ENCODE measurements at regions not wholly inside any gene's neighbourhood (a gene's known extent, or its start where the extent isn't known, plus 50 kb on each side); places are given as distances from the start of the nearest gene placed in this dataset.

- H3K4me1 ChIP-seq (ENCODE audit: control insufficient read depth in 5 of 5, insufficient read depth in 5 of 5, low read length in 5 of 5): peaks cover 0 to 13% (median 4%) of the 10 kb centered on the region in 5 donors
- H3K9ac ChIP-seq (ENCODE audit: low read length in 5 of 5): no peak overlapping the region
- H3K27me3 ChIP-seq (ENCODE audit: control insufficient read depth in 5 of 5, insufficient read depth in 4 of 5, low read length in 5 of 5): no peaks in the 10 kb centered on the region
- H3K27ac ChIP-seq (ENCODE audit: low read depth, low read length): no peak overlapping the region
- H3K4me3 ChIP-seq (ENCODE audit: low read depth in 1 of 5, low read length in 5 of 5): no peak overlapping the region
- H3K9me3 ChIP-seq (ENCODE audit: control insufficient read depth in 5 of 5, low read length in 5 of 5): no peaks in the 10 kb centered on the region
- H3K36me3 ChIP-seq (ENCODE audit: control insufficient read depth in 5 of 5, insufficient read depth in 5 of 5, low read length in 5 of 5): no peaks in the 10 kb centered on the region
Observed at GRCh38 chr2:220166616-220167015, 539.2 kb downstream of the SLC4A3 start.

GRCh38 chr2:220167956-220168355 lies 540.5 kb downstream of the SLC4A3 start:
- no peaks in the 10 kb centered on the region for H3K27me3 ChIP-seq (ENCODE audit: control insufficient read depth in 5 of 5, insufficient read depth in 4 of 5, low read length in 5 of 5)
- no peaks in the 10 kb centered on the region for H3K36me3 ChIP-seq (ENCODE audit: control insufficient read depth in 5 of 5, insufficient read depth in 5 of 5, low read length in 5 of 5)
- no peak overlapping the region for H3K9ac ChIP-seq (ENCODE audit: low read length in 5 of 5)
- peaks cover 0 to 4% (median 0%) of the 10 kb centered on the region in 5 donors for H3K4me1 ChIP-seq (ENCODE audit: control insufficient read depth in 5 of 5, insufficient read depth in 5 of 5, low read length in 5 of 5)
- no peaks in the 10 kb centered on the region for H3K9me3 ChIP-seq (ENCODE audit: control insufficient read depth in 5 of 5, low read length in 5 of 5)
- no peak overlapping the region for H3K27ac ChIP-seq (ENCODE audit: low read depth, low read length)
- H3K4me3 ChIP-seq (ENCODE audit: low read depth in 1 of 5, low read length in 5 of 5): no peak overlapping the region

- no peak overlapping the region for H3K4me3 ChIP-seq (ENCODE audit: low read depth in 1 of 5, low read length in 5 of 5)
- no peaks in the 10 kb centered on the region for H3K36me3 ChIP-seq (ENCODE audit: control insufficient read depth in 5 of 5, insufficient read depth in 5 of 5, low read length in 5 of 5)
- no peaks in the 10 kb centered on the region for H3K27me3 ChIP-seq (ENCODE audit: control insufficient read depth in 5 of 5, insufficient read depth in 4 of 5, low read length in 5 of 5)
- peaks cover 0 to 4% (median 0%) of the 10 kb centered on the region in 5 donors for H3K4me1 ChIP-seq (ENCODE audit: control insufficient read depth in 5 of 5, insufficient read depth in 5 of 5, low read length in 5 of 5)
- H3K27ac ChIP-seq (ENCODE audit: low read depth, low read length): no peak overlapping the region
- no peak overlapping the region for H3K9ac ChIP-seq (ENCODE audit: low read length in 5 of 5)
- no peaks in the 10 kb centered on the region for H3K9me3 ChIP-seq (ENCODE audit: control insufficient read depth in 5 of 5, low read length in 5 of 5)
Observed at GRCh38 chr2:220168891-220169546, 541.6 kb downstream of the SLC4A3 start.

- Histone ChIP-seq H3K36me3 (ENCODE audit: control insufficient read depth in 5 of 5, insufficient read depth in 5 of 5, low read length in 5 of 5) (no peaks in the 10 kb centered on the region), H3K4me1 (ENCODE audit: control insufficient read depth in 5 of 5, insufficient read depth in 5 of 5, low read length in 5 of 5) (no peaks in the 10 kb centered on the region), H3K9ac (ENCODE audit: low read length in 5 of 5) (no peak overlapping the region), H3K27ac (ENCODE audit: low read depth, low read length) (no peak overlapping the region), H3K27me3 (ENCODE audit: control insufficient read depth in 5 of 5, insufficient read depth in 4 of 5, low read length in 5 of 5) (no peaks in the 10 kb centered on the region), H3K9me3 (ENCODE audit: control insufficient read depth in 5 of 5, low read length in 5 of 5) (no peaks in the 10 kb centered on the region), H3K4me3 (ENCODE audit: low read depth in 1 of 5, low read length in 5 of 5) (no peak overlapping the region)
Observed at GRCh38 chr2:220174826-220175225, 547.4 kb downstream of the SLC4A3 start.

GRCh38 chr2:220175967-220176366 lies 548.5 kb downstream of the SLC4A3 start:
- H3K4me3 ChIP-seq (ENCODE audit: low read depth in 1 of 5, low read length in 5 of 5): no peak overlapping the region
- no peaks in the 10 kb centered on the region for H3K27me3 ChIP-seq (ENCODE audit: control insufficient read depth in 5 of 5, insufficient read depth in 4 of 5, low read length in 5 of 5)
- no peaks in the 10 kb centered on the region for H3K9me3 ChIP-seq (ENCODE audit: control insufficient read depth in 5 of 5, low read length in 5 of 5)
- H3K4me1 ChIP-seq (ENCODE audit: control insufficient read depth in 5 of 5, insufficient read depth in 5 of 5, low read length in 5 of 5): no peaks in the 10 kb centered on the region
- no peak overlapping the region for H3K27ac ChIP-seq (ENCODE audit: low read depth, low read length)
- H3K9ac ChIP-seq (ENCODE audit: low read length in 5 of 5): no peak overlapping the region
- no peaks in the 10 kb centered on the region for H3K36me3 ChIP-seq (ENCODE audit: control insufficient read depth in 5 of 5, insufficient read depth in 5 of 5, low read length in 5 of 5)

GRCh38 chr2:220178991-220179695 lies 551.7 kb downstream of the SLC4A3 start:
- Histone ChIP-seq H3K9ac (ENCODE audit: low read length in 5 of 5) (no peak overlapping the region), H3K36me3 (ENCODE audit: control insufficient read depth in 5 of 5, insufficient read depth in 5 of 5, low read length in 5 of 5) (no peaks in the 10 kb centered on the region), H3K9me3 (ENCODE audit: control insufficient read depth in 5 of 5, low read length in 5 of 5) (no peaks in the 10 kb centered on the region), H3K27ac (ENCODE audit: low read depth, low read length) (no peak overlapping the region), H3K4me1 (ENCODE audit: control insufficient read depth in 5 of 5, insufficient read depth in 5 of 5, low read length in 5 of 5) (no peaks in the 10 kb centered on the region), H3K27me3 (ENCODE audit: control insufficient read depth in 5 of 5, insufficient read depth in 4 of 5, low read length in 5 of 5) (no peaks in the 10 kb centered on the region), H3K4me3 (ENCODE audit: low read depth in 1 of 5, low read length in 5 of 5) (no peak overlapping the region)

GRCh38 chr2:220181165-220181564 lies 553.7 kb downstream of the SLC4A3 start:
- Histone ChIP-seq H3K4me3 (ENCODE audit: low read depth in 1 of 5, low read length in 5 of 5) (no peak overlapping the region), H3K4me1 (ENCODE audit: control insufficient read depth in 5 of 5, insufficient read depth in 5 of 5, low read length in 5 of 5) (no peaks in the 10 kb centered on the region), H3K9ac (ENCODE audit: low read length in 5 of 5) (no peak overlapping the region), H3K36me3 (ENCODE audit: control insufficient read depth in 5 of 5, insufficient read depth in 5 of 5, low read length in 5 of 5) (no peaks in the 10 kb centered on the region), H3K27ac (ENCODE audit: low read depth, low read length) (no peak overlapping the region), H3K9me3 (ENCODE audit: control insufficient read depth in 5 of 5, low read length in 5 of 5) (no peaks in the 10 kb centered on the region), H3K27me3 (ENCODE audit: control insufficient read depth in 5 of 5, insufficient read depth in 4 of 5, low read length in 5 of 5) (no peaks in the 10 kb centered on the region)

GRCh38 chr2:220182790-220183189 lies 555.4 kb downstream of the SLC4A3 start:
- H3K9me3 ChIP-seq (ENCODE audit: control insufficient read depth in 5 of 5, low read length in 5 of 5): no peaks in the 10 kb centered on the region

GRCh38 chr2:220185766-220186305 lies 558.4 kb downstream of the SLC4A3 start:
- H3K9me3 ChIP-seq (ENCODE audit: control insufficient read depth in 5 of 5, low read length in 5 of 5): peaks cover 0 to 3% (median 0%) of the 10 kb centered on the region in 5 donors
- no peaks in the 10 kb centered on the region for H3K4me1 ChIP-seq (ENCODE audit: control insufficient read depth in 5 of 5, insufficient read depth in 5 of 5, low read length in 5 of 5)
- no peak overlapping the region for H3K27ac ChIP-seq (ENCODE audit: low read depth, low read length)
- H3K4me3 ChIP-seq (ENCODE audit: low read depth in 1 of 5, low read length in 5 of 5): no peak overlapping the region
- no peaks in the 10 kb centered on the region for H3K27me3 ChIP-seq (ENCODE audit: control insufficient read depth in 5 of 5, insufficient read depth in 4 of 5, low read length in 5 of 5)
- H3K9ac ChIP-seq (ENCODE audit: low read length in 5 of 5): no peak overlapping the region
- H3K36me3 ChIP-seq (ENCODE audit: control insufficient read depth in 5 of 5, insufficient read depth in 5 of 5, low read length in 5 of 5): no peaks in the 10 kb centered on the region

More at GRCh38 chr2:220182790-220183189, 555.4 kb downstream of the SLC4A3 start:
- Histone ChIP-seq H3K9ac (ENCODE audit: low read length in 5 of 5) (no peak overlapping the region), H3K36me3 (ENCODE audit: control insufficient read depth in 5 of 5, insufficient read depth in 5 of 5, low read length in 5 of 5) (no peaks in the 10 kb centered on the region), H3K4me3 (ENCODE audit: low read depth in 1 of 5, low read length in 5 of 5) (no peak overlapping the region), H3K27ac (ENCODE audit: low read depth, low read length) (no peak overlapping the region), H3K4me1 (ENCODE audit: control insufficient read depth in 5 of 5, insufficient read depth in 5 of 5, low read length in 5 of 5) (no peaks in the 10 kb centered on the region), H3K27me3 (ENCODE audit: control insufficient read depth in 5 of 5, insufficient read depth in 4 of 5, low read length in 5 of 5) (no peaks in the 10 kb centered on the region)

- H3K9me3 ChIP-seq (ENCODE audit: control insufficient read depth in 5 of 5, low read length in 5 of 5): peaks cover 0 to 4% (median 0%) of the 10 kb centered on the region in 5 donors
- no peaks in the 10 kb centered on the region for H3K4me1 ChIP-seq (ENCODE audit: control insufficient read depth in 5 of 5, insufficient read depth in 5 of 5, low read length in 5 of 5)
- no peaks in the 10 kb centered on the region for H3K36me3 ChIP-seq (ENCODE audit: control insufficient read depth in 5 of 5, insufficient read depth in 5 of 5, low read length in 5 of 5)
- no peak overlapping the region for H3K9ac ChIP-seq (ENCODE audit: low read length in 5 of 5)
- no peak overlapping the region for H3K27ac ChIP-seq (ENCODE audit: low read depth, low read length)
- H3K4me3 ChIP-seq (ENCODE audit: low read depth in 1 of 5, low read length in 5 of 5): no peak overlapping the region
- H3K27me3 ChIP-seq (ENCODE audit: control insufficient read depth in 5 of 5, insufficient read depth in 4 of 5, low read length in 5 of 5): no peaks in the 10 kb centered on the region
Observed at GRCh38 chr2:220188031-220188430, 560.6 kb downstream of the SLC4A3 start.

All from subcutaneous abdominal adipose tissue (tissue), 5 donors.